Mammary epithelial cell (primary cell): ENCODE measurements at regions not wholly inside any gene's neighbourhood (a gene's known extent, or its start where the extent isn't known, plus 50 kb on each side); places are given as distances from the start of the nearest gene placed in this dataset.

Experiments used
- CTCF ChIP-seq, 2 donors: IDR thresholded peaks in 1 of 2; conservative IDR thresholded peaks in 1 of 2; 2 replicates each; pipeline ENCODE4 v1.5.1; 2011 to 2012; ENCODE audit warnings: inconsistent platforms in 2 of 2, low read length in 2 of 2, mild to moderate bottlenecking in 2 of 2, control low read depth in 1 of 2, low read depth in 1 of 2; ENCODE audit not compliant: insufficient read depth in 1 of 2; ENCODE audit errors: extremely low read depth in 1 of 2
- EZH2 ChIP-seq: IDR thresholded peaks from 2 replicates; pipeline ENCODE4 v1.6.1; 2012; ENCODE audit warnings: low read length, inconsistent platforms, borderline replicate concordance

GRCh38 chr2:188917632-188918031, 56.5 kb upstream of the COL3A1 start:
- no peak for TF ChIP-seq CTCF (conservative IDR thresholded peaks at IDR 0.05 in 1 of 2, IDR thresholded peaks at IDR 0.05 in 1 of 2; ENCODE audit: extremely low read depth in 1 of 2, insufficient read depth in 1 of 2, low read depth in 1 of 2, low read length in 2 of 2)
- TF ChIP-seq EZH2, result no peak
